Caco-2 (cell line): ENCODE measurements at regions not wholly inside any gene's neighbourhood (a gene's known extent, or its start where the extent isn't known, plus 50 kb on each side); places are given as distances from the start of the nearest gene placed in this dataset.

Source experiments
- BruUV-seq: library from RNA; stranded (reverse); fragments of 400-500 nt; replicated peaks from 2 replicates; lab custom pipeline; 2021; lab: Mats Ljungman, UMichigan
- CTCF ChIA-PET: fragments of 300-600 bp; sonication (Branson Sonifier 250); formaldehyde crosslinking; loops from one replicate; lab custom pipeline; 2022; ENCODE audit warnings: antibody characterized with exemption; lab: Charles Lee
- POLR2A ChIA-PET: fragments of 300-600 bp; sonication (Branson Sonifier 250); formaldehyde crosslinking; loops from one replicate; lab custom pipeline; 2022; ENCODE audit warnings: antibody characterized with exemption; lab: Charles Lee
- DNase-seq, 2 experiments: peaks; one replicate each; pipeline versions ENCODE4 v3.0.0 to v3.0.0-alpha.2; 2020 to 2022
- H3K27me3 ChIP-seq: replicated peaks from 2 replicates; pipeline ENCODE4 v1.6.0; 2011; ENCODE audit warnings: low read length; ENCODE audit not compliant: control insufficient read depth, insufficient read depth
- H3K36me3 ChIP-seq: 2 replicates; pipeline ENCODE4 v1.5.1; 2011; ENCODE audit warnings: low read length; ENCODE audit not compliant: control insufficient read depth, insufficient read depth
- H3K4me1 ChIP-seq: fragments of 250-450 bp; sonication (Bioruptor Pico); 2 replicates; pipeline ENCODE4 v1.5.1; 2020; ENCODE audit warnings: mild to moderate bottlenecking
- H3K4me3 ChIP-seq: 2 replicates; pipeline ENCODE4 v1.5.1; 2011; ENCODE audit warnings: low read depth, mild to moderate bottlenecking, control low read depth, low read length
- H3K9me3 ChIP-seq: fragments of 250-450 bp; sonication (Bioruptor Pico); 2 replicates; pipeline ENCODE4 v1.5.1; 2020; ENCODE audit warnings: mild to moderate bottlenecking, moderate library complexity
- H3K27ac Mint-ChIP-seq: one replicate; pipeline ENCODE4 v1.8.0; 2022; ENCODE audit warnings: mixed read lengths; ENCODE audit not compliant: unreplicated experiment
- H3K27me3 Mint-ChIP-seq: one replicate; pipeline ENCODE4 v1.8.0; 2022; ENCODE audit warnings: mixed read lengths; ENCODE audit not compliant: insufficient read depth, unreplicated experiment
- H3K36me3 Mint-ChIP-seq: one replicate; pipeline ENCODE4 v1.8.0; 2022; ENCODE audit warnings: mild to moderate bottlenecking, mixed read lengths; ENCODE audit not compliant: insufficient read depth, unreplicated experiment
- H3K4me1 Mint-ChIP-seq: one replicate; pipeline ENCODE4 v1.8.0; 2022; ENCODE audit warnings: low read depth, mixed read lengths; ENCODE audit not compliant: unreplicated experiment
- H3K4me3 Mint-ChIP-seq: one replicate; pipeline ENCODE4 v1.8.0; 2022; ENCODE audit warnings: mild to moderate bottlenecking, moderate library complexity, mixed read lengths; ENCODE audit not compliant: unreplicated experiment
- H3K9me3 Mint-ChIP-seq: one replicate; pipeline ENCODE4 v1.8.0; 2022; ENCODE audit warnings: mixed read lengths; ENCODE audit not compliant: unreplicated experiment
- CTCF ChIP-seq, 2 experiments: fragments of 200-600 bp in 1 of 2; IDR thresholded peaks; 1 replicate in 1 of 2; 2 replicates in 1 of 2; pipeline versions ENCODE4 v1.5.1 to v1.8.0; 2011 to 2022; ENCODE audit warnings: antibody characterized with exemption in 1 of 2, control low read depth in 1 of 2, inconsistent platforms in 1 of 2, low read depth in 1 of 2, low read length in 1 of 2, mild to moderate bottlenecking in 1 of 2, moderate library complexity in 1 of 2; ENCODE audit not compliant: insufficient read depth in 1 of 2, severe bottlenecking in 1 of 2, unreplicated experiment in 1 of 2
- intact Hi-C: fragments of 100-400 bp; cut with micrococcal nuclease; formaldehyde crosslinking; loops from one replicate; pipeline ENCODE4 v1.10.0; 2022; ENCODE audit not compliant: unreplicated experiment

GRCh38 chr5:165903835-165904234 is 2387.6 kb upstream of the WWC1 start:
- Mint-ChIP-seq H3K27ac (no peak overlapping the region), H3K27me3 (no peaks in the 10 kb centered on the region), H3K4me1 (no peaks in the 10 kb centered on the region), H3K9me3 (peaks cover 12% of the 10 kb centered on the region), H3K4me3 (no peak overlapping the region), H3K36me3 (no peaks in the 10 kb centered on the region)
- no peaks in the 10 kb centered on the region for H3K36me3 ChIP-seq
- no TSS peak for BruUV-seq
- H3K9me3 ChIP-seq: no peaks in the 10 kb centered on the region
- CTCF ChIA-PET: no interaction called here
- DNase-seq: no peak
- TF ChIP-seq CTCF (IDR thresholded peaks at IDR 0.05; ENCODE audit: insufficient read depth in 1 of 2, low read depth in 1 of 2, low read length in 1 of 2, severe bottlenecking in 1 of 2, unreplicated experiment in 1 of 2): no peak
- H3K27me3 ChIP-seq: no peaks in the 10 kb centered on the region
- no peaks in the 10 kb centered on the region for H3K4me1 ChIP-seq
- no peak overlapping the region for H3K4me3 ChIP-seq
- intact Hi-C loops: no loop called here
- POLR2A ChIA-PET: no interaction called here

- intact Hi-C loops: no loop called here
- BruUV-seq: no TSS peak
- Histone ChIP-seq H3K27me3 (no peaks in the 10 kb centered on the region), H3K9me3 (no peaks in the 10 kb centered on the region), H3K4me3 (no peak overlapping the region), H3K36me3 (no peaks in the 10 kb centered on the region), H3K4me1 (no peaks in the 10 kb centered on the region)
- no peaks in the 10 kb centered on the region for H3K27me3 Mint-ChIP-seq
- no peaks in the 10 kb centered on the region for H3K4me1 Mint-ChIP-seq
- ChIA-PET CTCF (no interaction called here), POLR2A (no interaction called here)
- no peak for TF ChIP-seq CTCF (IDR thresholded peaks at IDR 0.05; ENCODE audit: insufficient read depth in 1 of 2, low read depth in 1 of 2, low read length in 1 of 2, severe bottlenecking in 1 of 2, unreplicated experiment in 1 of 2)
- no peak overlapping the region for H3K4me3 Mint-ChIP-seq
- peaks cover 18% of the 10 kb centered on the region for H3K9me3 Mint-ChIP-seq
- no peaks in the 10 kb centered on the region for H3K36me3 Mint-ChIP-seq
- no peak overlapping the region for H3K27ac Mint-ChIP-seq
- DNase-seq: no peak
These were observed 2384.6 kb upstream of the WWC1 start for GRCh38 chr5:165906871-165907270.

- H3K4me1 ChIP-seq: no peaks in the 10 kb centered on the region
- no peak overlapping the region for H3K4me3 ChIP-seq
- ChIA-PET POLR2A (no interaction called here), CTCF (no interaction called here)
- H3K36me3 ChIP-seq: no peaks in the 10 kb centered on the region
- intact Hi-C loops: no loop called here
- DNase-seq: no peak
- no peaks in the 10 kb centered on the region for H3K36me3 Mint-ChIP-seq
- H3K4me1 Mint-ChIP-seq: no peaks in the 10 kb centered on the region
- no TSS peak for BruUV-seq
- no peaks in the 10 kb centered on the region for H3K9me3 ChIP-seq
- no peak for TF ChIP-seq CTCF (IDR thresholded peaks at IDR 0.05; ENCODE audit: insufficient read depth in 1 of 2, low read depth in 1 of 2, low read length in 1 of 2, severe bottlenecking in 1 of 2, unreplicated experiment in 1 of 2)
- H3K9me3 Mint-ChIP-seq: peaks cover 15% of the 10 kb centered on the region
- no peak overlapping the region for H3K4me3 Mint-ChIP-seq
- no peak overlapping the region for H3K27ac Mint-ChIP-seq
- no peaks in the 10 kb centered on the region for H3K27me3 Mint-ChIP-seq
- no peaks in the 10 kb centered on the region for H3K27me3 ChIP-seq
These were observed 2378.4 kb upstream of the WWC1 start for GRCh38 chr5:165913059-165913458.
